ENCODE measurements at regions not wholly inside any gene's neighbourhood (a gene's known extent, or its start where the extent isn't known, plus 50 kb on each side); places are given as distances from the start of the nearest gene placed in this dataset.

DNA sequence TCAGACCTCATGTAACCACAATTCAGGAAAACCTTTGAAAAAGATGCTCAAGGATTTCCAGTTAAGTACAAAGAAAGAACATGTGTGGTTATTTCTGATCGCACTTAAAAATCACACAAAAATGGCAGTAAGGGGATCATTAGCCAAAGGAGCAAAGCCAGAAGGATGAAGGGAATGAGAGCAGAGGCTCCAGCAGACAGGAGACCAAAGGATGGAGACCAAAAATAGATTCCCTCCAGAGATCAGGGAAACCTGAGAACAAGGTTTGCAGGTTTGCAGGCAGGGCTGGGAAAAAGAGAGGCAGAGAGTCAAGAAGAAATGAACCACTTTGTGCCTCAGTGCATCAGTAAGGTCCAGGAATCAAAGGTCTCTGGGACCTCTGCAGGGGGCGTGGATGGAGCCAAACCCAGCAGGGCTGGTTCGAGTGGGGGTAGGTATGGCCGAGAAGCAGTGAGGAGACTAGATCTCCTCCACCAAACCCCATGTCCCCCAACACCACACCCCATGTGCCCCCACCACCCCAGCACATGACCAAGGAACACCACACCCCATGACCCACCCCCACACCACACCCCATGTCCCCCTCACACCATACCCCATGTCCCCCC, 98.5 kb upstream of the GPC1 start:
- H3K27me3 Mint-ChIP-seq = peaks cover 44% of the 10 kb centered on the region
- no peak for DNase-seq

DNA sequence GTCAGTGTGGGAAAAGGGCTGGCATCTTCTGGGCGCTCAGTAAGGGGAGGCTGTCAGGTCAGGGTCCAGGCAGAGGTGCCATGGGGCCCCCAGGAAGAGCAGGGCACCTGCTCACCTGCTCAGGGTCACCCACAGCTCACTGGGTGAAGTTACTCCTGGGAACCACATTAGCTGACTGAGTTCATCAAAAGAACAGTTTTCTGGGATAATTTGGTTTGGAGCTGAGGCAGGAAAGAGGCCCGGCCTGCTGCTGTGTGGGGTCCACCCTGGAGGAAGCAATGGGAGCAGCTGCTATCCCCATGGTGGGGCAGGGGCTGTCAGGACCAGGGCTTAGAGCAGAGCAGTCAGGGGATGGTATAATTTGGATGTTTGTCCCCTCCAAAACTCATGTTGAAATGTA, 97.2 kb upstream of the GPC1 start:
- no peak overlapping the region for H3K27ac Mint-ChIP-seq
- no peak for DNase-seq
- H3K4me3 Mint-ChIP-seq = no peak overlapping the region
- no peaks in the 10 kb centered on the region for H3K36me3 Mint-ChIP-seq (ENCODE audit: low read depth)
- H3K9me3 Mint-ChIP-seq = no peaks in the 10 kb centered on the region
- peaks cover 38% of the 10 kb centered on the region for H3K27me3 Mint-ChIP-seq
- no peaks in the 10 kb centered on the region for H3K4me1 Mint-ChIP-seq (ENCODE audit: low read depth)

More for the DNA sequence above, 98.5 kb upstream of the GPC1 start:
- H3K4me1 Mint-ChIP-seq (ENCODE audit: low read depth) = no peaks in the 10 kb centered on the region
- no peak overlapping the region for H3K4me3 Mint-ChIP-seq
- no peaks in the 10 kb centered on the region for H3K36me3 Mint-ChIP-seq (ENCODE audit: low read depth)
- no peak overlapping the region for H3K27ac Mint-ChIP-seq
- H3K9me3 Mint-ChIP-seq = peaks cover 8% of the 10 kb centered on the region

DNA sequence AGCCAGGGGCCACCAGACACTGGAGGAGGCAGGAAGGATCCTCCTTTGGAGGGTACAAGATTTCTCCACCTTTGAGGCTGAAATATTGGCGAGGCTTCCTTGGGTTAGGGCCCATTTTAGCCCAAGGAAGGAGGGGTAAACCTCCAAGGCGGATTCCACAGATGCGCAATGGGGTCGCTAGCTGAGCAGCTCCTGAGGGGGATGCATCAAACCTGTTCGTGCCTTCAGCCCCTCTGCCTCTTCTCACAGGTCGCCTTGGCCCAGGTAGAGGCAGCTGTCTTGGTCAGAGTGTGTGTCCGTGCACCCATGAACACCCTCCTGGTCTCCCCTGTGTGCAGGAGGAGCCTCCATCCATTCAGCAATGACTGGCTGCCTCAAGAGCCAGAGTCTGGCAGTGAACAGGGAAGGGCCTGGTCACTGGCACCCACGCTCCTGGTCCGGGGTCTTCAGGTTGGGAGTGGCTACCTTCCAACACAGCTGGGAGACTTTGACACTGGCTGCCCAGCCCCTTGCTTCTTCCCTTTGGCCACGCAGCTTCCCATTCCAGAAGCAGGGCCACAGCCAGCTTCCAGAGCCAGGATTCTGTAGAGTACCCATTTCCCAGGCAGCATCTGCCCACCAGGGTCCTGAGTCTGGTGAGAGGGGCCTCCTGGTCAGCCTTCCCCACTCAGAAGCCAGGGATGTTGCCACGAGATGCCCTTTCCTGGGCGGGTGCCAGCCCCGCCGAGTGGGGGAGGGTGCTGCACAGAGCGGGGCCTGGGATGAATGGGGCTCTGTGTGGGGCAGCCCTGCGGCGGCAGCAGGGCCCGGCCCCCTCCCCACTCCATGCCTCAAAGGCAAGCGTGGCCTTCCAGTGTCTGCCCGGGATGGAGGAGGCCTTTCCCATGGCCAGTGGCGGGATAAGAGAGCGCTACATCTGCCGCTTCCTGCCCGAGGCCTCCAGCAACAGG, 95.8 kb upstream of the GPC1 start:
- Mint-ChIP-seq H3K36me3 (ENCODE audit: low read depth) (no peaks in the 10 kb centered on the region), H3K4me3 (no peak overlapping the region), H3K27me3 (peaks cover 31% of the 10 kb centered on the region), H3K4me1 (ENCODE audit: low read depth) (no peaks in the 10 kb centered on the region), H3K9me3 (peaks cover under 1% of the 10 kb centered on the region), H3K27ac (no peak overlapping the region)
- no peak for DNase-seq

DNA sequence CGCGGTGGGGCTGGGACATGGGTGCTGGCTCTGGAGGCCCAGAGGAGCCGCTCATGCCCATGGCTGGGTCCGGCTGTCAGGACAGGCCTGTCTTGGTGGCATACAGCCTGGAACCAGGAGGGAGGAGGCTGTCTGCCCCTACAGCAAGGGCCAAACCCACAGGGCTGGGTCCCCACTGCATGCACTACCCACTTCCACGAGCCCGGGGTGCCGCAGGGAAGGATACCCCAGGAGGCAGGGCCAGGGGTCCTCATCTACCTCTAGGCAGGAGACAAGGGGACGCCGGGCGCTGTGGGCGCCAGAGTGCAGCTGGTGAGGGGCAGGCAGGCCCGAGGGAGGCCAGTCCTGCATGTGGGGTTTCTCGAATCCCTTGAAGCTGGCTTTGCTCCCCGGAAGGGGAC, 95.1 kb upstream of the GPC1 start:
- peaks cover 26% of the 10 kb centered on the region for H3K27me3 Mint-ChIP-seq
- H3K36me3 Mint-ChIP-seq (ENCODE audit: low read depth) = no peaks in the 10 kb centered on the region
- no peak overlapping the region for H3K27ac Mint-ChIP-seq
- peaks cover 6% of the 10 kb centered on the region for H3K9me3 Mint-ChIP-seq
- H3K4me1 Mint-ChIP-seq (ENCODE audit: low read depth) = no peaks in the 10 kb centered on the region
- no peak for DNase-seq
- H3K4me3 Mint-ChIP-seq = no peak overlapping the region

DNA sequence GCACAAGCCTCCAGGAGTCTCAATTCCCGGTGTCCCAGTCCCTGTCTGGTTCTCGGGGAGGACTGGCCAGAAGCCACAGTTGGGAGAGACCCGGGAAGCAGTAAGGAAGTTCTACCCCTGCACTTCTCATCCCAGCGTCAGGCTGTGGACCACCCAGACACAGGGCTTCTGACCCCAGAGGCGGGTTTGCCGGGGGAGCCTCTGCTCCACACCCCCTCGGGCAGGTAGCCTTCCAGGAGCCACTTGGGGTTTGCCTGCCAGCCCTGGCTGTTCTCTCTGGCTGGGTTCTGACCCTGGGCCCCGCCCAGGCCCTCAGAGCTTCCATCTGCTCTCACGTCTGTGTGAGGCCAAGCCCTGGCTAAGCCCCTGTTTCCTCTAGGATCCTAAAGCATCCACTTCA, 94.4 kb upstream of the GPC1 start:
- no peak overlapping the region for H3K4me3 Mint-ChIP-seq

DNA sequence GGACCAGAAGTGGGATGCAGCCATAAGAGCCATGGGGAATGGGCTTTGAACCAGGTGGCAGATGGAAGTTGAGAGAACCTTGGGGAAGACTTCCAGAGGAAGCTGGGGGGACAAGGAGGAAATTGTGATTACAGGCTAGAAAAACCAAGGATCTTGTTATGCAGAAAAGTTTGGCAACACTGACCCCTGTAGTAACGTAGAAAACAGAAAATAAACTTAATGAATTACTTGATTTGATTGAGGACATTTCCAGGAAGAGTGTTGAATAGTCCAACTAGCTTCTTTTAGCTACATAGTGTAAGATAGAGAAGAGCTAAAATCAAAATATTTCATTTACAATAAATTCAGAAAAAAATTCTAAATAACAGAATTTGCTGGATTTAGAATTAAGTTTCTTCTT, 91.9 kb upstream of the GPC1 start:
- Mint-ChIP-seq H3K4me3 (no peak overlapping the region), H3K27me3 (peaks cover 6% of the 10 kb centered on the region), H3K27ac (no peak overlapping the region), H3K4me1 (ENCODE audit: low read depth) (no peaks in the 10 kb centered on the region), H3K9me3 (peaks cover 6% of the 10 kb centered on the region), H3K36me3 (ENCODE audit: low read depth) (no peaks in the 10 kb centered on the region)
- DNase-seq = no peak

More for the DNA sequence above, 94.4 kb upstream of the GPC1 start:
- Mint-ChIP-seq H3K36me3 (ENCODE audit: low read depth) (no peaks in the 10 kb centered on the region), H3K9me3 (peaks cover 6% of the 10 kb centered on the region), H3K27ac (no peak overlapping the region), H3K4me1 (ENCODE audit: low read depth) (no peaks in the 10 kb centered on the region), H3K27me3 (peaks cover 24% of the 10 kb centered on the region)
- no peak for DNase-seq

DNA sequence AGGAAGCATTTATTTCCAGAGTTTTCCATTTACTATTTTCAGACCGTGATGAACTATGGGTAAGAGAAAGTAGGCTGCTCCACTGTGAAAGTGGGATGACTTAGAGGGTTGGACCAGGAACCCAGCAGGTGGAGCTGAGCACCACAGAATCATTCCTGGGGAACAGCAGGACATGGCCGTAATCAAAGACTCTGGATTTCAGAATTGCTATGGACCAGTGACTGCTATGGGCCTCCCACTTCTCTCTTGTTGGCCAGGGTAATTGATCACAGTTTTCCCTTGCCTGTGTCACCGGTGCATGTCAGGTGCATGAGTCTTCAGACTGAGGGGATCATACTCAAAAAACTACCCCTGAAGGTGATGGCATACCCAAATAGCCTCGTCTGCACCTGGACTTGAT, 90.6 kb upstream of the GPC1 start:
- H3K36me3 Mint-ChIP-seq (ENCODE audit: low read depth) = no peaks in the 10 kb centered on the region
- no peaks in the 10 kb centered on the region for H3K4me1 Mint-ChIP-seq (ENCODE audit: low read depth)
- H3K4me3 Mint-ChIP-seq = no peak overlapping the region
- no peak overlapping the region for H3K27ac Mint-ChIP-seq
- no peaks in the 10 kb centered on the region for H3K27me3 Mint-ChIP-seq
- no peak for DNase-seq
- peaks cover 6% of the 10 kb centered on the region for H3K9me3 Mint-ChIP-seq

DNA sequence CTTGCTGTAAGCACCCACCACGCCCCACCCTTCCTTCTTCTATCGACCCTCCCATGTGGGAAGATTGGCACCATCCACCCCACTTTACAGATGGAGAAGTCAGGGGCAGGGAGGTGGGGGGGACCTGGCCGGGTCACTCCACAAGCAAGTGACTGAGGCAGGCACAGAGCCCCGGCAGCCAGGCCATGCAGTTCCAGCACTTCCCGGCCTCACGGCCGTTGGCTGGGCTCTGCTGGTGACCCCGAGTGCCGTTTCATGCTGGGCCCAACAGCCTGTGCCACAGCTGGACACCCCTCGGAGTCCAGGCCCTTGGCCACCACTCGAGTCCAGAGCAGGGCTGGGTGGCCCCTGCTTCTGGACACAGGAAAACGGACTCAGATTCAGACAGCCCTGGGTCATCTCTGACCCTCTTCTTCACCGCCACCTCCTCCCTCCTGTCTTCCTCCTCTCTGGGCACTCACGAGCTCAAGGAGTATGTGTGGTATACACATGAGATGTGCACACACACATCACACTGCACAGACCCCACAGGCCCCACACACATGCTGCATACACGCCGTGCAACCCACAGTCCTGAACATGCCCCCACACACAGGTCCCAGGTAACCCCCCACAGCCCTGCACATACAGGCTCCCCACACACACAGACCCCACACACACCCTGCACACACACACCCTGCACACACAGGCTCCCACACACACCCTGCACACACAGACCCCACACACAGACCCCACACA, 89.3 kb upstream of the GPC1 start:
- peaks cover 7% of the 10 kb centered on the region for H3K27me3 Mint-ChIP-seq
- H3K36me3 Mint-ChIP-seq (ENCODE audit: low read depth) = no peaks in the 10 kb centered on the region
- no peak overlapping the region for H3K27ac Mint-ChIP-seq
- no peak overlapping the region for H3K4me3 Mint-ChIP-seq
- no peaks in the 10 kb centered on the region for H3K4me1 Mint-ChIP-seq (ENCODE audit: low read depth)
- no peak for DNase-seq
- H3K9me3 Mint-ChIP-seq = peaks cover 6% of the 10 kb centered on the region

DNA sequence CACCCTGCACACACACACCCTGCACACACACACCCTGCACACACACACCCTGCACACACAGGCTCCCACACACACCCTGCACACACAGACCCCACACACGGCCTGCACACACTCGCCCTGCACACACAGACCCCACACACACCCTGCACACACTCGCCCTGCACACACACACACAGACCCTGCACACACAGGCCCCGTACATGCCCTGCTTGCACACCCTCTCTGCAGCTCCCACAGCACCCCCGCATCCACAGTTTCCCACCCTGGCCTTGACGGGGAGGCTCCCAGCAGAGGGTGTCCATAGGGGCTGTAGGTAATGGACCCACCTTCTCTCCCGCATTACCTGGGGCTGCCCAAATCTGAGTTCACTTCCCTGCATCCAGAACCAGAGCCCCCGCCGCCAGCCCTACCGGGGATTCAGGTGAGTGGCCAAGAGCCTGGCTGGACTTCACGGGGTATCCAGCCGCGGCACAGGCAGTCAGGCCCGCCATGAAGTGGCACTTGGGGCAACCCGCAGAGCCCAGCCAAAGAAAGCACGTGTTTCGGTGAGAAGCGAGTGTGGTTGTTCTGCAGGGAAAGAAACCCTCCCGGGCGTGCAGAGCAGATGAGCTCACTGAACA, 88.6 kb upstream of the GPC1 start:
- Mint-ChIP-seq H3K27ac (no peak overlapping the region), H3K9me3 (peaks cover 6% of the 10 kb centered on the region), H3K36me3 (ENCODE audit: low read depth) (no peaks in the 10 kb centered on the region), H3K4me3 (no peak overlapping the region), H3K4me1 (ENCODE audit: low read depth) (no peaks in the 10 kb centered on the region), H3K27me3 (peaks cover 7% of the 10 kb centered on the region)
- DNase-seq = no peak

DNA sequence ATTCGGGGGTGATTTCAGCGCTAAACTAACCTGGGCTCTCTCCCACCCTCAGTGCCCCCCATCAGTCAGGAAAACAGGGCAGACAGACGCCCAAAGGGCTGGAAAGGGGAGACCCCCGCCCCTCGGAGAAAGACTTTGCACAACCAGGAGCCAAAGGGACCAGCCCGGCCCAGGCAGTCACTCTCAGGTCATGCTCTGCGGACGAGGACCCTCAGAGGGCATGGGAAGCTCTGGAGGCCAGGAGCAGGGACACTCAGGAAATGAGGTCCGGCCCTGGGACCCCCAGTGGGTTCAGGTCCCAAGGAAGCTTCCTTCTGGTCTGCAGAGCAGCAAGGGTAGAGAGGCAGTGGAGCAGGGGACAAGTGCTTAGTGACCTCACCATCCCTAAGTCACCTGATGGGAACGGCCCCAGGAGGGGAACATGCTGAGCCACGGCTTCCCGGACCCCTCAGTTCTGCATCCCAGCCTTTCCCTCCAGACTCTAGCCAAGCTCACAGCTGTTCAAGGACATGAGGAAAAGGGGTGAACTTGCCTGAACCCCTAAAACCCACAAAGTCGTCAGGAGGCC, 88.0 kb upstream of the GPC1 start:
- no peak for DNase-seq
- no peak overlapping the region for H3K4me3 Mint-ChIP-seq
- no peak overlapping the region for H3K27ac Mint-ChIP-seq
- H3K27me3 Mint-ChIP-seq = peaks cover 7% of the 10 kb centered on the region
- H3K36me3 Mint-ChIP-seq (ENCODE audit: low read depth) = no peaks in the 10 kb centered on the region
- no peaks in the 10 kb centered on the region for H3K4me1 Mint-ChIP-seq (ENCODE audit: low read depth)
- H3K9me3 Mint-ChIP-seq = peaks cover 6% of the 10 kb centered on the region

DNA sequence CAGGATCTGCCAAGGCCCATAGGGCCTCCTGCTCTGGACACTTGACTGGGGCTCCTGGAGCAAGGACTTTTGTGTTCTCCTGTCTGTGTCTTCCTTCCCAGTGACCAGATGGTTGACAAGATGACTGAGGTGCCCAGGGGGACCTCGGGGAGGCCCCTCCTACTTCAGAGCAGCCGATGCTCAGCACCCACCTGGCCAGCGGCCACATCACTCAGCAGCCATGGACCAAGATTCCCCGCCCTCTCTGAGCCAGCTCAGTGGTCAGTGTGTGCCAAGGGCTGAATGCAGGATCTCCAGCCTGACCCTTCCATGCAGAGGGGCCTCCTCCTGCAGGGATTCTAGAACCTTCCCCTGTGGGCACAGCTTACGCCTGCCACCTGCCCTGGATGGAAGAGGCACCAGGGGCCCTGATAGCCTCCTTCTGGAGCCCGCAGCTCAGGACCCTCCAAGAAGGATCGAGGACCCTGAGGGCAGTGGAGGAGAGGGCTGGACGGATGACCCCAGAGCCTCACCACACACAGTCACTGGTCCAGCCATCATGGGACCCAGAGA, 87.4 kb upstream of the GPC1 start:
- no peak for DNase-seq
- no peaks in the 10 kb centered on the region for H3K4me1 Mint-ChIP-seq (ENCODE audit: low read depth)
- peaks cover 7% of the 10 kb centered on the region for H3K27me3 Mint-ChIP-seq
- no peak overlapping the region for H3K4me3 Mint-ChIP-seq
- peaks cover 6% of the 10 kb centered on the region for H3K9me3 Mint-ChIP-seq
- no peak overlapping the region for H3K27ac Mint-ChIP-seq
- no peaks in the 10 kb centered on the region for H3K36me3 Mint-ChIP-seq (ENCODE audit: low read depth)

DNA sequence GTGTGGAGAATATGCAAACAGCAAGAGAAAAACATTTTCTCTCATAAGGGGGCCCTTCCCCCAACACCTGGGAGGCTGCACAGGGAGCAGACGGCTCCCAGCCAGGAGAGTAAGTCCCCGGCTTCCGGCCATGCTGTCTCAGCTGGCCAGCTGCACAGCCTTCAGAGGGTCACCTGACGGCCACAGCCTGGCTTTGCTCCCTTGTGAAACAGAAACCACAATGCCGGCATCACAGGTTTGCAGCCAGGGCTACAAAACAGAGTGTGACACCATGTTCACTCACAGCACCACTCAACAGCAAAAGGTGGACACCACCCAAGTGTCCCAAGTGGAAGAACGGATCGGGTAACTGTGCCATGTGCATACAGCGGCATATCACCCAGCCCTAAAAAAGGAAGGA, 86.9 kb upstream of the GPC1 start:
- no peak overlapping the region for H3K4me3 Mint-ChIP-seq
- no peaks in the 10 kb centered on the region for H3K4me1 Mint-ChIP-seq (ENCODE audit: low read depth)
- no peak overlapping the region for H3K27ac Mint-ChIP-seq
- DNase-seq = no peak
- no peaks in the 10 kb centered on the region for H3K36me3 Mint-ChIP-seq (ENCODE audit: low read depth)
- H3K27me3 Mint-ChIP-seq = peaks cover 7% of the 10 kb centered on the region
- peaks cover 6% of the 10 kb centered on the region for H3K9me3 Mint-ChIP-seq

DNA sequence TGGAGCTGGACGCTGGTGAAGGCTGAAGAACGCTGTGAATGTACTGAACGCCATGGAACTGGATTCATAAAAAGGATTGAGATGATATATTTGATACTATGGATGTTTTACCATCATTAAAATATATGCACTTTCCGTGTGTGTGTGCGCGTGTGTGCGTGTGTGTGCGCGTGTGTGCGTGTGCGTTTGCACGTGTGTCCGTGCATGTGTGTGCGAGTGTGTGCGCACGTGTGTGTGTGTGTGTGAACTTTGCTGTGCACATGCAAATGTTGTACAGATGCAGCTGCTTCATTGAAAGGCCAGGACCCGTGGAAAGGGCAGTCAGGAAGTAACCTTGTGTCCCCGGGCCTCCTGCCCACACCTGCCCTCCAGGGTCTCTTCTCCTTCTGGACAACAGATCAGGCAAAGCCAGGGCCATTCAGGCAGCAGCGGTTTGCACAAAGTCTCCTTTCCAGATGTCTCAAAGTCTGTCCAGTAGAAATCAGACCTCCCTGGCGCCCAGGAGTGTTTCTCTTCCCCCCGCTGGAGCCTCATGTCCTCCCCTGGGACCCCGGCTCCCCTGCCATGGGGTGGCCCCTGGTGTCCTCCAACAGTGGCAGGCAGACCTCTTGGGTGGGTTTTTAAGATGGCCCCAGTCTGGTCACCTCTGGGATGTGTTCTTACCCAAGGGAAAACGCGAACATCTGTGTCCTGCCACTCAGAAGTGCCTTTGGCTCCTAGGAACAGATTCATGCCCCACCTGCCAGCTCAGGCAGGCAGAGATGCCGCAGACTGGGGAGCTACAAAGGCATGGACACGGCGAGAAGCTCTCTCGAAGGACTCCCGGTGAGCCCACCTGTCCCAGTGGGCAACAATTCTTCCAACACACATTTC, 86.1 kb upstream of the GPC1 start:
- H3K27ac Mint-ChIP-seq = no peak overlapping the region
- no peaks in the 10 kb centered on the region for H3K36me3 Mint-ChIP-seq (ENCODE audit: low read depth)
- no peak for DNase-seq
- peaks cover 6% of the 10 kb centered on the region for H3K9me3 Mint-ChIP-seq
- no peak overlapping the region for H3K4me3 Mint-ChIP-seq
- H3K4me1 Mint-ChIP-seq (ENCODE audit: low read depth) = no peaks in the 10 kb centered on the region
- peaks cover 10% of the 10 kb centered on the region for H3K27me3 Mint-ChIP-seq

All from activated T-cell treated with anti-CD3 and anti-CD28 coated beads, Interleukin-2, amount 50 U/mL, for 24 hours (primary cell).